CD4-positive, alpha-beta T cell (primary cell): ENCODE measurements at regions not wholly inside any gene's neighbourhood (a gene's known extent, or its start where the extent isn't known, plus 50 kb on each side); places are given as distances from the start of the nearest gene placed in this dataset.

Source experiments
- ATAC-seq: fragments of 200-7000 bp; cut with Tn5 transposase; one replicate; pipeline ENCODE4 v1.10.0; 2022; ENCODE audit warnings: mild to moderate bottlenecking; ENCODE audit not compliant: poor library complexity
- CTCF ChIA-PET: fragments of 350-600 bp; sonication (Branson Sonifier 250); formaldehyde crosslinking; loops from one replicate; lab custom pipeline; 2021; ENCODE audit warnings: antibody characterized with exemption, inconsistent platforms; lab: Charles Lee
- POLR2A ChIA-PET: fragments of 350-600 bp; sonication (Branson Sonifier 250); formaldehyde crosslinking; loops from one replicate; lab custom pipeline; 2021; ENCODE audit warnings: antibody characterized with exemption, inconsistent platforms; lab: Charles Lee
- DNase-seq, 14 experiments: peaks; one replicate each; pipeline ENCODE4 v3.0.0-alpha.2; 2013 to 2020; ENCODE audit warnings: mixed read lengths in 2 of 14
- H3K27ac ChIP-seq, 2 donors: one replicate each; pipeline versions ENCODE4 v1.5.1 to v1.7.0; 2013; ENCODE audit warnings: low read length in 2 of 2, low read depth in 1 of 2, mild to moderate bottlenecking in 1 of 2
- H3K27me3 ChIP-seq, 2 experiments: 1 replicate in 1 of 2; 2 replicates in 1 of 2; pipeline versions ENCODE4 v1.6.1 to v1.7.0; 2013; ENCODE audit warnings: low read length in 2 of 2, control low read depth in 1 of 2, mild to moderate bottlenecking in 1 of 2, moderate library complexity in 1 of 2; ENCODE audit not compliant: insufficient read depth in 2 of 2, control insufficient read depth in 1 of 2
- H3K36me3 ChIP-seq: one replicate; pipeline ENCODE4 v1.6.1; 2013; ENCODE audit warnings: low read length, control low read depth; ENCODE audit not compliant: insufficient read depth
- H3K4me1 ChIP-seq: one replicate; pipeline ENCODE4 v1.6.1; 2013; ENCODE audit warnings: low read length, control low read depth; ENCODE audit not compliant: insufficient read depth
- H3K4me3 ChIP-seq: one replicate; pipeline ENCODE4 v1.5.1; 2013; ENCODE audit warnings: mild to moderate bottlenecking, low read length, moderate library complexity
- H3K9me3 ChIP-seq, 2 experiments: 1 replicate in 1 of 2; 2 replicates in 1 of 2; pipeline versions ENCODE4 v1.6.1 to v1.7.0; 2013; ENCODE audit warnings: low read length in 2 of 2, mild to moderate bottlenecking in 2 of 2, control low read depth in 1 of 2, moderate library complexity in 1 of 2; ENCODE audit not compliant: control insufficient read depth in 1 of 2, insufficient read depth in 1 of 2
- H3K27ac Mint-ChIP-seq: one replicate; pipeline ENCODE4 v1.8.0; 2020; ENCODE audit warnings: mixed read lengths
- H3K27me3 Mint-ChIP-seq: one replicate; pipeline ENCODE4 v1.8.0; 2021; ENCODE audit warnings: mixed read lengths
- H3K36me3 Mint-ChIP-seq: one replicate; pipeline ENCODE4 v1.8.0; 2021; ENCODE audit warnings: low read depth, mixed read lengths
- H3K4me1 Mint-ChIP-seq: one replicate; pipeline ENCODE4 v1.8.0; 2021; ENCODE audit warnings: low read depth, mixed read lengths
- H3K4me3 Mint-ChIP-seq: one replicate; pipeline ENCODE4 v1.8.0; 2020; ENCODE audit warnings: mild to moderate bottlenecking, mixed read lengths
- H3K9me3 Mint-ChIP-seq: one replicate; pipeline ENCODE4 v1.8.0; 2020; ENCODE audit warnings: mixed read lengths
- intact Hi-C, 2 experiments: fragments of 100-400 bp; cut with DNase I in 1 of 2; cut with micrococcal nuclease in 1 of 2; formaldehyde crosslinking; loops; one replicate each; pipeline versions ENCODE4 v1.15.1 to v1.9.0; 2023 to 2025; cut with DNase I, micrococcal nuclease
- TF ChIP-seq, protein P1 (sequence below): fragments of 200-600 bp; IDR thresholded peaks from one replicate; pipeline ENCODE4 v1.8.0; 2022; ENCODE audit warnings: antibody characterized with exemption, mild to moderate bottlenecking

DNA sequence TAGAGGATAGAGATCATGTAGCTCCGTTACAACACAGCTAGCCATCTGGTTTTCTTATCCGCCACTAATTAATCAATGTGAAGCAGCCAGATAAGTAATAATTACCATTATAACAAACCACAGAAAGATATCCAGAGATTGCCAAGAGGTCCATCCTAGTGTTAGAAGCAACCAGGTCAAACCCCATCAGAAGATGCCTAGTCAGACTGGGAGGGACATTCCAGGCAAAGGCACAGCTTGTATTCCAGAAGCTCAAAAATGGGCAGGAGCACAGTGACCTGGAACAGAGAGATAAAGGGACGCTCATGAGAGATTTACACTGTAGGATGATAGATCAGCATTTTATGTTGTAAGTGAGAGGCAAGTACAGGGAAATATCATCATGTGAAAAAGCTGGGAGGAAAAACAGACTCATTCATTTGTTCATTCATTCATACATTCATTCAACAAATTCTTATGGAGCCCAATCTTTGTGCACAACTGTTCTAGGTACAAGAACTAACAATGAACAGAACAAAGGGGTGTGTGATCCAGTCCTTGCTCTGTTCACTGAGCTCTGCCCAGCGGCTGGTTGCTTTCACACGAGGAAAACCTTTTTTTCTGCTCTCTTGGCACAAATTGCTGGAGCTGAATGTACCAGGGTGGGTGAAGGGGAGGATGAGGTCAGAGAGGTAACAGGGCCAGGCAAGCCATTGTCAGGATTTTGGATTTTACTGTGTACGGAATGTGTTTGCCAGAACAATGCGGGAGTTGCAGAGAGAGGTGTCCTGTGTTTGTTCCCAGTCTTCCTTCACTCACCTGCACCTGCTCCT lies 240.8 kb upstream of the FGGY start:
- intact Hi-C loops = no loop called here
- Histone ChIP-seq H3K9me3 (no peaks in the 10 kb centered on the region), H3K4me1 (no peaks in the 10 kb centered on the region), H3K4me3 (no peak overlapping the region), H3K36me3 (no peaks in the 10 kb centered on the region), H3K27me3 (no peaks in the 10 kb centered on the region), H3K27ac (no peak overlapping the region)
- DNase-seq (no peak), ATAC-seq (no peak)
- H3K27ac Mint-ChIP-seq = no peak overlapping the region
- CTCF ChIA-PET = no interaction called here
- no peaks in the 10 kb centered on the region for H3K9me3 Mint-ChIP-seq
- H3K4me1 Mint-ChIP-seq = no peaks in the 10 kb centered on the region
- no peaks in the 10 kb centered on the region for H3K27me3 Mint-ChIP-seq
- POLR2A ChIA-PET = interaction anchor here (0.9 kb wide), 1 partner anchor 19 kb away, joined by 3 read pairs; no protein-coding TSS in a partner anchor
- TF ChIP-seq, protein P1, sequence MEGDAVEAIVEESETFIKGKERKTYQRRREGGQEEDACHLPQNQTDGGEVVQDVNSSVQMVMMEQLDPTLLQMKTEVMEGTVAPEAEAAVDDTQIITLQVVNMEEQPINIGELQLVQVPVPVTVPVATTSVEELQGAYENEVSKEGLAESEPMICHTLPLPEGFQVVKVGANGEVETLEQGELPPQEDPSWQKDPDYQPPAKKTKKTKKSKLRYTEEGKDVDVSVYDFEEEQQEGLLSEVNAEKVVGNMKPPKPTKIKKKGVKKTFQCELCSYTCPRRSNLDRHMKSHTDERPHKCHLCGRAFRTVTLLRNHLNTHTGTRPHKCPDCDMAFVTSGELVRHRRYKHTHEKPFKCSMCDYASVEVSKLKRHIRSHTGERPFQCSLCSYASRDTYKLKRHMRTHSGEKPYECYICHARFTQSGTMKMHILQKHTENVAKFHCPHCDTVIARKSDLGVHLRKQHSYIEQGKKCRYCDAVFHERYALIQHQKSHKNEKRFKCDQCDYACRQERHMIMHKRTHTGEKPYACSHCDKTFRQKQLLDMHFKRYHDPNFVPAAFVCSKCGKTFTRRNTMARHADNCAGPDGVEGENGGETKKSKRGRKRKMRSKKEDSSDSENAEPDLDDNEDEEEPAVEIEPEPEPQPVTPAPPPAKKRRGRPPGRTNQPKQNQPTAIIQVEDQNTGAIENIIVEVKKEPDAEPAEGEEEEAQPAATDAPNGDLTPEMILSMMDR = no peak
- no peak overlapping the region for H3K4me3 Mint-ChIP-seq
- no peaks in the 10 kb centered on the region for H3K36me3 Mint-ChIP-seq

- no peaks in the 10 kb centered on the region for H3K4me1 ChIP-seq
- CTCF ChIA-PET = no interaction called here
- no peaks in the 10 kb centered on the region for H3K9me3 Mint-ChIP-seq
- no peaks in the 10 kb centered on the region for H3K36me3 Mint-ChIP-seq
- ATAC-seq = no peak
- no peak overlapping the region for H3K27ac ChIP-seq
- intact Hi-C loops = no loop called here
- H3K4me3 ChIP-seq = no peak overlapping the region
- H3K4me1 Mint-ChIP-seq = peaks cover 9% of the 10 kb centered on the region
- TF ChIP-seq, protein P1 = no peak
- no peak overlapping the region for H3K4me3 Mint-ChIP-seq
- no peaks in the 10 kb centered on the region for H3K36me3 ChIP-seq
- H3K27ac Mint-ChIP-seq = no peak overlapping the region
- no peaks in the 10 kb centered on the region for H3K27me3 Mint-ChIP-seq
- DNase-seq = no peak
- H3K27me3 ChIP-seq = no peaks in the 10 kb centered on the region
- H3K9me3 ChIP-seq = no peaks in the 10 kb centered on the region
- POLR2A ChIA-PET = no interaction called here
Measured at GRCh38 chr1:59057211-59057694, 239.6 kb upstream of the FGGY start.

GRCh38 chr1:59057796-59058195 lies 239.1 kb upstream of the FGGY start:
- no peak for DNase-seq
- Histone ChIP-seq H3K27ac (no peak overlapping the region), H3K36me3 (no peaks in the 10 kb centered on the region), H3K4me3 (no peak overlapping the region), H3K27me3 (no peaks in the 10 kb centered on the region), H3K9me3 (no peaks in the 10 kb centered on the region), H3K4me1 (no peaks in the 10 kb centered on the region)
- Mint-ChIP-seq H3K27ac (no peak overlapping the region), H3K36me3 (no peaks in the 10 kb centered on the region), H3K9me3 (no peaks in the 10 kb centered on the region), H3K27me3 (no peaks in the 10 kb centered on the region), H3K4me3 (no peak overlapping the region), H3K4me1 (peaks cover 15% of the 10 kb centered on the region)
- ATAC-seq = no peak
- POLR2A ChIA-PET = no interaction called here
- intact Hi-C loops = no loop called here
- CTCF ChIA-PET = no interaction called here
- TF ChIP-seq, protein P1 = no peak
